Ishikawa (cell line): ENCODE measurements at regions not wholly inside any gene's neighbourhood (a gene's known extent, or its start where the extent isn't known, plus 50 kb on each side); places are given as distances from the start of the nearest gene placed in this dataset.

ENCODE experiments used
- MAX ChIP-seq: IDR thresholded peaks from 2 replicates; pipeline ENCODE4 v1.6.1; 2012
- NFIC ChIP-seq: IDR thresholded peaks from 2 replicates; pipeline ENCODE4 v1.6.1; 2012
- ZBTB7A ChIP-seq: IDR thresholded peaks from 2 replicates; pipeline ENCODE4 v1.6.1; 2012; ENCODE audit warnings: low read depth

GRCh38 chr13:85260896-85261295 lies 538.3 kb downstream of the SLITRK6 start:
- TF ChIP-seq NFIC (no peak), MAX (no peak), ZBTB7A (no peak)
